ENCODE measurements at regions not wholly inside any gene's neighbourhood (a gene's known extent, or its start where the extent isn't known, plus 50 kb on each side); places are given as distances from the start of the nearest gene placed in this dataset.

- no peak for TF ChIP-seq CTCF (IDR thresholded peaks at IDR 0.05)
- TF ChIP-seq ZFX (IDR thresholded peaks at IDR 0.05; ENCODE audit: borderline replicate concordance) = no peak
Observed at GRCh38 chr21:37994211-37994610, 78.0 kb upstream of the KCNJ6 start.

Measured in 22Rv1 (cell line).